Retinal pigment epithelial cell (primary cell): ENCODE measurements at regions not wholly inside any gene's neighbourhood (a gene's known extent, or its start where the extent isn't known, plus 50 kb on each side); places are given as distances from the start of the nearest gene placed in this dataset.

Experiments used
- DNase-seq: peaks from one replicate; pipeline ENCODE4 v3.0.0-alpha.2; 2010; ENCODE audit warnings: low read depth
- H3K4me3 ChIP-seq: 2 replicates; pipeline ENCODE4 v1.5.1; 2011; ENCODE audit warnings: mild to moderate bottlenecking, low read length, control low read depth, moderate library complexity
- CTCF ChIP-seq: conservative IDR thresholded peaks from 2 replicates; pipeline ENCODE4 v1.5.1; 2011; ENCODE audit warnings: low read depth, low read length, control low read depth, inconsistent platforms

DNA sequence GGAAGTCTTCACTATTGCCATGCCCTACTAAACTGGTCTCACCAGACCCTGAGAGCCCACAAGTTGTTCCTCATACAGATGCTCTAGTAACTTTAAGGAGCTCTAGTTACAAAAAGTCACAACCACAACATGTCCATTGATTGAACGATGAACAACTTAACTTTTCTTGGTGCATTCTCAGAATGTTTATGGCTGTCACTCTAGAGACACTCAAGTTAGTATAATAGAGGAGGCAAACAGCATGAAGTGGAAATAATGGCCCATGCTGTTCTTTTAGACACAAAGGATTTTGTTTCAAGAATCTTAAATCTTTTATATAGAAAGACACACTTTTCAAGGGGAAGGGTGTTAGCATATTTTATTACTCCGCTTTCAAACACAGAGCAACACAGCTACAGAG is 934.4 kb downstream of the HACE1 start:
- no peak for TF ChIP-seq CTCF
- no peak overlapping the region for H3K4me3 ChIP-seq
- DNase-seq, result no peak

DNA sequence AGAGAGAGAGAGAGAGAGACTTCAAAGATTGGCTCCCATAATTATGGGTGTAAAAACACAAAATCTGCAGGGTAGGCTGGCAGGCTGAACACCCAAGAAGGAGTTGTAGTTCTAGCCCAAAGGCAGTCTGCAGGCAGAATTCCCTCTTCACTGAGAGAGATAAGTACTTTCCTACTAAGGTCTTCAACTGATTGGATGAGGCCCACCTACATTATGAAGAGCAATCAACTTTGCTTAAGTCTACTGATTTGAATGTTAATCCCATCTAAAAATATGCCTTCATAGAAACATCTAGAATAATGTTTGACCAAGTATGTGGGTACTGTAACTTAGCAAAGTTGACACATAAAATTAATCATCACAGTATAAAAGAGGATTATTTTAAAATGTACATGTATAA is 949.7 kb downstream of the HACE1 start:
- H3K4me3 ChIP-seq, result no peak overlapping the region
- no peak for DNase-seq
- no peak for TF ChIP-seq CTCF

GRCh38 chr6:103908898-103909297 is 950.8 kb downstream of the HACE1 start:
- DNase-seq, result no peak
- TF ChIP-seq CTCF, result no peak
- no peak overlapping the region for H3K4me3 ChIP-seq

- no peak overlapping the region for H3K4me3 ChIP-seq
- no peak for DNase-seq
- TF ChIP-seq CTCF, result no peak
Observed at GRCh38 chr6:103895136-103895535, 964.6 kb downstream of the HACE1 start.

GRCh38 chr6:103893141-103893581 is 966.6 kb downstream of the HACE1 start:
- no peak for DNase-seq
- TF ChIP-seq CTCF, result no peak
- H3K4me3 ChIP-seq, result no peak overlapping the region

GRCh38 chr6:103886951-103887350 is 972.8 kb downstream of the HACE1 start:
- TF ChIP-seq CTCF, result no peak
- no peak overlapping the region for H3K4me3 ChIP-seq
- no peak for DNase-seq

GRCh38 chr6:103885446-103885845 is 974.3 kb downstream of the HACE1 start:
- no peak for TF ChIP-seq CTCF
- DNase-seq, result no peak
- H3K4me3 ChIP-seq, result no peak overlapping the region
